Hematopoietic multipotent progenitor cell treated with erythropoietin and hydrocortisone succinate and interleukin-3 and kit ligand, for 15 days (in vitro differentiated cells): ENCODE measurements at regions not wholly inside any gene's neighbourhood (a gene's known extent, or its start where the extent isn't known, plus 50 kb on each side); places are given as distances from the start of the nearest gene placed in this dataset.
"Not testable (repeated sequence)": the region's sequence is repeated elsewhere in the genome, so short reads cannot be mapped to it uniquely, and the experiment has no call there.

Experiments
- DNase-seq: peaks from one replicate; pipeline ENCODE4 v3.0.0-alpha.2; 2015; ENCODE audit warnings: low spot score

DNA sequence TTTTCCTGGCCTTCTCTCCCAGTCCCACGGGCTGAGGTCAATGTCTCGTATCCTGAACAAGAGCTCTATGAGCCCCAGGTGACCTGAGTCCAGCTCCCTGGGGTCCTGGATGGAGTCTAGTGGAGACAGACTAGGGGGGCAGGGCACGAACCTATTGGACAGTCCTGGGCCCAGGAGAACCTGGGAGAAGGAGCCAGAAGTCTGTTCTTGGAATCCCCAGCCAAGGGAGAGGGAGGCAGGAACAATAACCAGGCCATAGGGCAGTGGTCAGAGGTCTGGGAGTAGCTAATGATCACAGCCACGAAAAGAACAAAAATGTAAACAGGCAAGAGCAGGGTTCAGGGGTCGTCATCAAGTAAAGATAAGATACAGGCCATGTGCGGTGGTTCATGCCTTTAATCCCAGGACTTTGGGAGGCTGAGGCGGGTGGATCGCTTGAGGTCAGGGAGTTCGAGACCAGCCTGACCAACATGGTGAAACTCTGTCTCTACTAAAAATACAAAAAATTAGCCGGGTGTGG, 60.8 kb downstream of the COPRS start:
- no peak for DNase-seq

GRCh38 chr17:31795941-31796340, 63.1 kb downstream of the COPRS start:
- not testable (repeated sequence) for DNase-seq

DNA sequence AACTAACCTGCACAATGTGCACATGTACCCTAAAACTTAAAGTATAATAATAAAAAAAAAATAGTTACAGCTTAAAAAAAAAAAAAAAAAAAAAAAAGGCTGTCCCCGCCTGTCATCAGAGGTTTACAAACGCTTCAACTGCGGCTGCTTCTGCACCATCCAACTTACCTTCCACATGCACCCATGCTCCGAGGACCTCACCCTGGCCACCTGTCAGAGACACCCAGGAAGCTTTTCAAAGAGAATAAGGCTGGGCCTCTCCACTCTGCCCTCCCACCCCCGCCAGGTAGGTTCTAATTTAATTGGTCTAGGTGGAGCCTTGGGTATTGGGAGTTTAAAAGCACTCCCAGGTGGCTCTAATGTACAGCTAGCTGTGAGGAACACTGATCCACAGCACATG, 64.9 kb downstream of the COPRS start:
- no peak for DNase-seq

- not testable (repeated sequence) for DNase-seq
These were observed 65.4 kb downstream of the COPRS start for GRCh38 chr17:31793634-31794033.

- DNase-seq: no peak
These were observed 66.9 kb downstream of the COPRS start for GRCh38 chr17:31792007-31792585.

DNA sequence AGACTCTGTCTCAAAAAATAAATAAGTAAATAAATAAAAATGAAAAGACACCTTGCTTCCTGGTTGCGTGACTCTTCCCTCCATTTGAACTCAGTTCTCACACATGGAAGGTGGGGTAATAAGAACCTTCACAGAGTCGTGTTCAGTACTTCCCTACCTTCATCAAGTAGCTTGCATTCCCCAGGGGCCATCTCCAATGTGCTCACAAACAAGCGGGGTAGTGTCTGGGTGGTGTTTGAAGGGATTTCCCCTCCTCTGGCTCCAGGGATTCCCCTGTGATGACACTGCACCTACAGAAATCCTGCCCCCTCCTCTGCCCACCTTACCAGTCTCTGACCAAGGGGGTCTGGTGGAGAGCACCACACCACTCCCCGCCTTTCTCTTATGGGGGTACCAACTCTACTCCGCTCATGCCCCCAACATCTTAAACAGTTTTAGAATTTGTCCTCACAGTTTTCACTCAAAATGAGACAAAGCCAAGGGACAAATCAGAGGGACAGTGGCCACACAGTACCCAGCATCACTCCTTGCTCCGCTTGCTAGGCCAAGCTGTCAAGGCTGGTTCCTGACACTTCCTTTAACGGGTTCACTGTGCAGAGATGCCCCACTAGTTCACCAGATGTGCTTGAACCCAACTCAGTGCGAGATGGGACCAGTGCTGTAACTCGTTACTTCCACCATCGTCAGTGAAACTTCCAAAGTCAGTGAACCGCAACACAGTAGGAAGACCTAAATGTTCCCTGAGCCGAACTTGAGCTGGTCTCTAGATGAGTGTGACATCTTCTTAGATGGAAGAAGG, 69.1 kb downstream of the COPRS start:
- DNase-seq: no peak

- DNase-seq: no peak
These were observed 70.1 kb downstream of the COPRS start for GRCh38 chr17:31788956-31789355.

DNA sequence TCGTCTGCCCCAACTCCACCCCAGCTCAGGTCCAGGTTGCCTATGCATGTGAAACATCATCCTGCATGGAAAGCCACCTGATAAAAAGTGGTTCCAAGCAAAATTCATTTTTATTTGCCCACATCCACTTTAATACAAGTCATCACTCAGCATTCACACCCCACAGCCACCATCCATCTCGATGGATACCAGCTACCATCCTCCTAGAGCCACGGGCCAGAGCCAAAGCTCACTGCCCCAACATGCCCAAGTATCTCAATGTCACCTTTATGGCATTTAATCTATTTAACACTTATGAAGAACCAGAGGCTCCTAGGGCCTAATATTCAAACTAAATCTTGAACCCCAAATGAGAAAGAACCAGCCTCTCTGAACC, 70.5 kb downstream of the COPRS start:
- DNase-seq: no peak

- no peak for DNase-seq
These were observed 71.0 kb downstream of the COPRS start for GRCh38 chr17:31787857-31788570.

- no peak for DNase-seq
These were observed 72.1 kb downstream of the COPRS start for GRCh38 chr17:31786796-31787481.

GRCh38 chr17:31780483-31780882, 78.6 kb downstream of the COPRS start:
- no peak for DNase-seq

- no peak for DNase-seq
These were observed 80.5 kb downstream of the COPRS start for GRCh38 chr17:31778523-31778922.

DNA sequence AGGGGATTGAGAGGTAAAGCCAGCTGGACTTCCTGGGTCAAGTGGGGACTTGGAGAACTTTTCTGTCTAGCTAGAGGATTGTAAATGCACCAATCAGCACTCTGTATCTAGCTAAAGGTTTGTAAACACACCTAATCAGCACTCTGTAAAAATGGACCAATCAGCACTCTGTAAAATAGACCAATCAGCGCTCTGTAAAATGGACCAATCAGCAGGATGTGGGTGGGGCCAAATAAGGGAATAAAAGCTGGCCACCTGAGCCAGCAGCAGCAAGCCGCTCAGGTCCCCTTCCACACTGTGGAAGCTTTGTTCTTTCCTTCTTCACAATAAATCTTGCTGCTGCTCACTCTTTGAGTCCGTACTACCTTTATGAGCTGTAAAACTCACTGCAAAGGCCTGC, 87.7 kb downstream of the COPRS start:
- DNase-seq: not testable (repeated sequence)

DNA sequence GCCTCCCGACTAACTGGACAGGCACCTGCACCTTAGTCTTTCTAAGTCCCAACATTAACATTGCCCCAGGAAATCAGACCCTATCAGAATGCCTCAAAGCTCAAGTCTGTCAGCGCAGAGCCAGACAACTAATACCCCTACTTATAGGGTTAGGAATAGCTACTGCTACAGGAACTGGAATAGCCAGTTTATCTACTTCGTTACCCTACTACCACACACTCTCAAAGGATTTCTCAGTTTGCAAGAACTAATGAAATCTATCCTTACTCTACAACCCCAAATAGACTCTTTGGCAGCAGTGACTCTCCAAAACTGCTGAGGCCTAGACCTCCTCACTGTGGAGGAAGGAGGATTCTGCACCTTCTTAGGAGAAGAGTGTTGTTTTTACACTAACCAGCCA, 88.5 kb downstream of the COPRS start:
- DNase-seq: not testable (repeated sequence)

GRCh38 chr17:31761836-31762510, 97.1 kb downstream of the COPRS start:
- DNase-seq: not testable (repeated sequence)

- DNase-seq: no peak
These were observed 100.4 kb downstream of the COPRS start for GRCh38 chr17:31758646-31759045.

GRCh38 chr17:31757097-31757496, 101.9 kb downstream of the COPRS start:
- no peak for DNase-seq

- DNase-seq: no peak
These were observed 104.7 kb downstream of the COPRS start for GRCh38 chr17:31754239-31754945.

DNA sequence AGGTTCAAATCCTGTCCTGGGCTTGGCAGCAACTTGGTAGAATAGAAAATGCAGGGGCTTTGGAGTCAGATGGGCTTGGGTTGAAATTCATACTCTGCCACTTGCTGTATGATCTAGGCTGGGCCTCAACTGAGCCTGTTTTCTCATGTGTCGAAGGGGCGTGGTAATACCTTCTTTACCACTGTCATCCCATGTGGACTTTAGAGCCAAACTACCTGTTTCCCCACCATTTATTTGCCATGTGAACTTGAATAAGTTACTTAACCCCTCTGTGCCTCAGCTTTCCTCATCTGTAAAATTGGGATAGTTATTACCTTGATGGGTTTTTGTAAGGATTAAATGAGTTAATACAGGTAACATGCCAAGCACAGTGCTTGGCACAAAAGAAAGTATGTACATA, 106.0 kb downstream of the COPRS start:
- no peak for DNase-seq

DNA sequence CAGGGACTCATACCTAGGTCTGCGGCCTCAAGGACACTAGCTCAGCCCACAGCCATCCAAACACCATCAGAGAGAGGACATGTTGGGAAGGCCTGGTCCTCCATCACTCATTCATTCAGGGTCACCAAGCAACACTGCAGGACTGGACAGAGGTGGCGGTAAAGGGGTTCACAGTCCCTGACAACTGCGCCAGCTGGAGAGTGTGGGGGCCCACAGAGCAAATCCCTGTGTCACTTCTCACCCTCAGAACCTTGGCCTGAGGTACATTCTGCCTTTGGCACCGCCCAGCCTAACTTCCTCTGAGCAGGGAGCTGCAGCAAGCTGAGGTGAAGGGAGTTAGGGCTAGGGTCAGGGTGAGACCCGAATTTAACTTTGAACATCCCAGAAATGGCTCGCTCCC, 106.5 kb downstream of the COPRS start:
- DNase-seq: no peak

DNA sequence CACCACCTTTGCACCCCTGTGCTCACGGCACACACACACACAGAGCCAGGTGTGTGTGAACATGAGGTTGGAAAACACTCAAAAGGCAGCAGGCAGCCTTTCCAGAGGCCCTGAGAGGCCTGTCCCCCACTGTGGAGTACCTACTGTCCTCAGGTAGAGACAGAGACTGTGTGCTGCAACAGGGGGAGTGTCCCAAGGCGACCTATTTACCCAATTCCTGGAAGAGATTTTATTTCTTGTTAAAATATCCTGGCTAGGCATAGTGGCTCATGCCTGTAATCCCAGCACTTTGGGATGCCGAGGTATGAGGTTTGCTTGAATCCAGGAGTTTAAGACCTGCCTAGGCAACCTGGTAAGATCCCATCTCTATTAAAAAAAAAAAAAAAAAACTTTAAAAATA, 108.5 kb downstream of the COPRS start:
- no peak for DNase-seq
